A673 (cell line): ENCODE measurements at regions not wholly inside any gene's neighbourhood (a gene's known extent, or its start where the extent isn't known, plus 50 kb on each side); places are given as distances from the start of the nearest gene placed in this dataset.

Experiments
- BruUV-seq: library from RNA; stranded (reverse); fragments of 400-500 nt; replicated peaks from 2 replicates; lab custom pipeline; 2021; lab: Mats Ljungman, UMichigan
- CTCF ChIA-PET: fragments of 300-600 bp; sonication (Branson Sonifier 250); formaldehyde crosslinking; loops from one replicate; lab custom pipeline; 2022; ENCODE audit warnings: antibody characterized with exemption; lab: Charles Lee
- POLR2A ChIA-PET: fragments of 300-600 bp; sonication (Branson Sonifier 250); formaldehyde crosslinking; loops from one replicate; lab custom pipeline; 2022; ENCODE audit warnings: antibody characterized with exemption; ENCODE audit not compliant: low non-redundant PET; lab: Charles Lee
- DNase-seq: peaks from one replicate; pipeline ENCODE4 v3.0.0-alpha.2; 2015; ENCODE audit warnings: low spot score
- H3K27ac ChIP-seq: fragments of 200-600 bp; sonication (generic); 2 replicates; pipeline ENCODE4 v1.5.1; 2016; ENCODE audit warnings: mixed run types, low read depth, mild to moderate bottlenecking, mixed read lengths, antibody characterized with exemption, low read length; ENCODE audit not compliant: poor library complexity, severe bottlenecking
- H3K27me3 ChIP-seq: fragments of 200-600 bp; sonication (generic); replicated peaks from 2 replicates; pipeline ENCODE4 v1.6.1; 2017; ENCODE audit warnings: mixed run types, low read depth, mild to moderate bottlenecking, mixed read lengths, antibody characterized with exemption, low read length; ENCODE audit not compliant: insufficient read depth, poor library complexity
- H3K36me3 ChIP-seq: fragments of 200-600 bp; sonication (generic); 2 replicates; pipeline ENCODE4 v1.6.1; 2016; ENCODE audit warnings: mixed run types, mild to moderate bottlenecking, mixed read lengths, antibody characterized with exemption, low read length; ENCODE audit not compliant: insufficient read depth, poor library complexity, severe bottlenecking
- H3K4me1 ChIP-seq: fragments of 200-600 bp; sonication (generic); 2 replicates; pipeline ENCODE4 v1.6.1; 2017; ENCODE audit warnings: mixed run types, mild to moderate bottlenecking, mixed read lengths, antibody characterized with exemption, low read length; ENCODE audit not compliant: insufficient read depth, poor library complexity, severe bottlenecking
- H3K4me3 ChIP-seq: fragments of 200-600 bp; sonication (generic); 2 replicates; pipeline ENCODE4 v1.5.1; 2016; ENCODE audit warnings: low read depth, mixed run types, mild to moderate bottlenecking, mixed read lengths, low read length; ENCODE audit not compliant: poor library complexity, severe bottlenecking
- H3K9me3 ChIP-seq: fragments of 200-600 bp; sonication (generic); 2 replicates; pipeline ENCODE4 v1.6.1; 2016; ENCODE audit warnings: mixed run types, low read depth, mild to moderate bottlenecking, mixed read lengths, antibody characterized with exemption, low read length; ENCODE audit not compliant: poor library complexity, severe bottlenecking
- EZH2 ChIP-seq: fragments of 200-600 bp; sonication (generic); IDR thresholded peaks from 2 replicates; pipeline ENCODE4 v1.6.1; 2017; ENCODE audit warnings: borderline replicate concordance, low read depth, mild to moderate bottlenecking, mixed read lengths, antibody characterized with exemption, low read length; ENCODE audit not compliant: poor library complexity, severe bottlenecking
- intact Hi-C: fragments of 100-400 bp; cut with micrococcal nuclease; formaldehyde crosslinking; loops from one replicate; pipeline ENCODE4 v1.10.0; 2022; ENCODE audit not compliant: unreplicated experiment
- TF ChIP-seq, protein P1 (sequence below): fragments of 300-800, 200-600 bp; sonication (generic); conservative IDR thresholded peaks from 2 replicates; pipeline ENCODE4 v1.5.1; 2017; ENCODE audit warnings: low read depth, mild to moderate bottlenecking, antibody characterized with exemption, low read length, moderate library complexity, mixed read lengths

DNA sequence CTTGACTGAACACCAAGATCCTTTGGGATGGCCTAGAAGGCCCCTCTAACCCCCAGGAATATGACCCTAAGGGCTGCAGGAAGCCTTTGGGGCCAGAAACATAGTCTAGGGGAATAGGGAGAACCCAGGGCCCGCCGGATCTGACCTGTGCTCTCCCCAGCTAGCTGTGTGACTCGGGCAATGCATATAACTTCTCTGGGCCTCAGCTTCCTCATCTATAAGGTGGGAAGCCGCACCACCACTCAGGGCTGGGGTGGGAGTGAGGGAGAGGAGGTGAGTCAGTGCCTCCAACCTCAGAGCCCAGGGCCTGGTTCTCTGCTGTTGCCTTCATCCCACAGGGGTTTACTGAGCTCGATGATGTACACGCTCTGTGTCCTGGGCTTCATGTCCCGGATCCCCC, 434.4 kb downstream of the PTPRU start:
- TF ChIP-seq, protein P1, sequence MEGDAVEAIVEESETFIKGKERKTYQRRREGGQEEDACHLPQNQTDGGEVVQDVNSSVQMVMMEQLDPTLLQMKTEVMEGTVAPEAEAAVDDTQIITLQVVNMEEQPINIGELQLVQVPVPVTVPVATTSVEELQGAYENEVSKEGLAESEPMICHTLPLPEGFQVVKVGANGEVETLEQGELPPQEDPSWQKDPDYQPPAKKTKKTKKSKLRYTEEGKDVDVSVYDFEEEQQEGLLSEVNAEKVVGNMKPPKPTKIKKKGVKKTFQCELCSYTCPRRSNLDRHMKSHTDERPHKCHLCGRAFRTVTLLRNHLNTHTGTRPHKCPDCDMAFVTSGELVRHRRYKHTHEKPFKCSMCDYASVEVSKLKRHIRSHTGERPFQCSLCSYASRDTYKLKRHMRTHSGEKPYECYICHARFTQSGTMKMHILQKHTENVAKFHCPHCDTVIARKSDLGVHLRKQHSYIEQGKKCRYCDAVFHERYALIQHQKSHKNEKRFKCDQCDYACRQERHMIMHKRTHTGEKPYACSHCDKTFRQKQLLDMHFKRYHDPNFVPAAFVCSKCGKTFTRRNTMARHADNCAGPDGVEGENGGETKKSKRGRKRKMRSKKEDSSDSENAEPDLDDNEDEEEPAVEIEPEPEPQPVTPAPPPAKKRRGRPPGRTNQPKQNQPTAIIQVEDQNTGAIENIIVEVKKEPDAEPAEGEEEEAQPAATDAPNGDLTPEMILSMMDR: no peak
- TF ChIP-seq EZH2: no peak
- BruUV-seq: no TSS peak
- Histone ChIP-seq H3K36me3 (no peaks in the 10 kb centered on the region), H3K9me3 (no peaks in the 10 kb centered on the region), H3K4me3 (no peak overlapping the region), H3K4me1 (no peaks in the 10 kb centered on the region), H3K27me3 (peaks cover 31% of the 10 kb centered on the region), H3K27ac (no peak overlapping the region)
- no peak for DNase-seq
- ChIA-PET POLR2A (no interaction called here), CTCF (no interaction called here)
- intact Hi-C loops: no loop called here

GRCh38 chr1:29669912-29670311, 433.6 kb downstream of the PTPRU start:
- no peaks in the 10 kb centered on the region for H3K9me3 ChIP-seq
- peaks cover 39% of the 10 kb centered on the region for H3K27me3 ChIP-seq
- ChIA-PET POLR2A (no interaction called here), CTCF (no interaction called here)
- no TSS peak for BruUV-seq
- TF ChIP-seq, protein P1: no peak
- TF ChIP-seq EZH2: no peak
- intact Hi-C loops: no loop called here
- H3K36me3 ChIP-seq: no peaks in the 10 kb centered on the region
- H3K4me1 ChIP-seq: no peaks in the 10 kb centered on the region
- no peak for DNase-seq
- H3K4me3 ChIP-seq: no peak overlapping the region
- H3K27ac ChIP-seq: no peak overlapping the region

DNA sequence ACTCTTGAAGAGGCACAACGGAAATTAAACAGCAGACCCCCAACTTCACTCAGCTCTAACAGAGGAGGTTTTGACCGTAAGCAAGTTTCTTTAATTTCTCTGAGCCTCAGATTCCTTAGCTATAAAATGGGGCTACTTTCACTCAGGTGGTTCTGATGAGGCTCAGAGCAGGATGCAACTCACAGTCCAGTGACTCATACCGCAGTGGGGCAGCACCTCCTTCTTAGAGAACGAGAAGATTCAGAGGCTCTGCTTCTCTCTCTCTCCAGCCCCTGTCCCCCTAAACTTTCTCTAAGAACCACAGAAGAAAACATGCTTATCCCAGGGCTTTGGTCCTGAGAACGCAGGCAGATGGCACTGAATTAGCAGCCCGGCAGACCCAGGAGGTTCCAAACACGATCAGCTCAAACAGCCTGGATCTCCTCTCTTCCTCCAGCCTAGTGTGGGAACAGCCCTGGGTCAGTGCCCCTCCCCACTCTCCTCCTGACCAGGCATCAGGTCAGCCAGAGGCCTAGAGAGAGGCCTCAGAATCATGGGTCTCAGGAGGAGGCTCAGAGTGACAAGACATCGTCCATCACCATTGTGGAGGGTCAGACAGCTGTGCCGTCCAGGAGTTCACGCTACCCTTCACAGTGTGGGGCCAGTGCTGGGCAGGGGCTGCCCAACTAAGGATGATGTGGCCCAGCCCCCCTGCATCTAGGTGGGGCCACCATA, 433.0 kb downstream of the PTPRU start:
- no peak for TF ChIP-seq EZH2
- TF ChIP-seq, protein P1: no peak
- Histone ChIP-seq H3K4me3 (no peak overlapping the region), H3K27ac (no peak overlapping the region), H3K4me1 (no peaks in the 10 kb centered on the region), H3K27me3 (peaks cover 40% of the 10 kb centered on the region), H3K9me3 (no peaks in the 10 kb centered on the region), H3K36me3 (no peaks in the 10 kb centered on the region)
- intact Hi-C loops: no loop called here
- no peak for DNase-seq
- POLR2A ChIA-PET: no interaction called here
- CTCF ChIA-PET: no interaction called here
- BruUV-seq: no TSS peak
